ENCODE measurements at regions not wholly inside any gene's neighbourhood (a gene's known extent, or its start where the extent isn't known, plus 50 kb on each side); places are given as distances from the start of the nearest gene placed in this dataset.
"Not testable (repeated sequence)": the region's sequence is repeated elsewhere in the genome, so short reads cannot be mapped to it uniquely, and the experiment has no call there.

DNA sequence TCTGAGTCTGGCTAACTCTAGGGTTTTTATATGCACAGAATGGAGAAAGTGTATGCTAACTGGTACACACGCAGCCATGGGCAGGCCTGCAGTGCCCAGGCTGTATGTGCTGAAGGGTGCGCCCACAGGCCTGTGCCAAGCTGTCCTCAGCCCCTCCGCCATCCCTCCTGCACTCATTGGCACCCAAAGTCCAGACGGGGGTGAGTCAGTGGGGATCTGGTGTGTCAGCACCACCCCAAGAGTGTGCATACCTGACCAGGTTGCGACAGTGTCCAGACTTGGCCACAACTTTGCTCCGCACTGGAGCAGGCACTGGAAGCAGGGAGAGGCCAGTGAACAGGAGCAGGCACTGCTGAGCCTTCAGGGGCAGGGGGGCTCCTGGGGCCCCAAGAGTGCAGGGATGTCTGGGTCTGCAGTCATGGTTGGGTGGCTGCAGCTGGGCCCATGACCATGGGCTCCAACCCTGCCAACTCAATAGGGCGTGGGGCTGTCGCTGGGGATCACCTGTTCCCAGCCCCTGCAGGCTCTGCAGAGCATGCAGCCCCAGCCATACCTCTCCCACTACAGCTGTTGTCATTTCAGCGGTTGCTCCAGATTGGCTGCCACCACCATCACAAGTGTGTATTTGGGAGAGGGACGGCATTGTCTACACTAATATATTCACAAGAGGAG is 717.8 kb downstream of the EPHA7 start:
- no peaks in the 10 kb centered on the region for H3K36me3 Mint-ChIP-seq (ENCODE audit: insufficient read depth)
- H3K27ac Mint-ChIP-seq: no peak overlapping the region
- no peak overlapping the region for H3K4me3 Mint-ChIP-seq
- no peaks in the 10 kb centered on the region for H3K27me3 Mint-ChIP-seq
- DNase-seq (no peak), ATAC-seq (replicated peaks) (no peak)
- H3K4me1 Mint-ChIP-seq (ENCODE audit: low read depth in 2 of 2): no peaks in the 10 kb centered on the region
- peaks cover 0 to 8% of the 10 kb centered on the region in 2 donors for H3K9me3 Mint-ChIP-seq

- ATAC-seq (replicated peaks): no peak
- H3K4me3 Mint-ChIP-seq: no peak overlapping the region
- H3K9me3 Mint-ChIP-seq: peaks cover 0 to 8% of the 10 kb centered on the region in 2 donors
- DNase-seq: no peak
- H3K36me3 Mint-ChIP-seq (ENCODE audit: insufficient read depth): no peaks in the 10 kb centered on the region
- no peaks in the 10 kb centered on the region for H3K27me3 Mint-ChIP-seq
- H3K4me1 Mint-ChIP-seq (ENCODE audit: low read depth in 2 of 2): no peaks in the 10 kb centered on the region
- H3K27ac Mint-ChIP-seq: no peak overlapping the region
Measured at GRCh38 chr6:92700411-92700810, 718.9 kb downstream of the EPHA7 start.

DNA sequence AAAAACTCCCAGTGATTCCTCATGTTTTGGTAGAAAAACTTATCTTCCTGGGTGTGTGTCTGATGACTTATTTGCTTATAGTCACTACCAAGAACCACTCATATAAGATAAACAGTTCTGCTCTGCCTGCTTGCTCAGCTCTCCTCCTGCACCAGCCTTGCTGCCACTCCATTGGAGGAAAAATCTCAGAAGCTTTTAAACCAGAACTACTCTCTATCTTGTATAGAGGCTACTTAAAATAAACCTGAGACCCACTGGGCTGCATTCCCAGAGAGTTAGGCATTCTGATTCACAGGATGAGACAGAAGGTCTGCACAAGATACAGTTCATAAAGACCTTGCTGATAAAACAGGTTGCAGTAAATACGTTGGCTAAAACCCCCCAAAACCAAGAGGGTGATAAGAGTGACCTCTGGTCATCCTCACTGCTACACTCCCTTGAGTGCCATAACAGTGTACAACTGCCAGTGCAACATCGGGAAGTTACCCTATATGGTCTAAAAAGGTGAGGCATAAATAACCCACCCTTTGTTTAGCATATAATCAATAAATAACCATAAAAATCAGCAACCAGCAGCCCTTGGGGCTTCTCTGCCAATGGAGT is 728.3 kb downstream of the EPHA7 start:
- Mint-ChIP-seq H3K9me3 (peaks cover 0 to 6% of the 10 kb centered on the region in 2 donors), H3K4me3 (no peak overlapping the region), H3K4me1 (ENCODE audit: low read depth in 2 of 2) (no peaks in the 10 kb centered on the region), H3K27me3 (no peaks in the 10 kb centered on the region), H3K27ac (no peak overlapping the region), H3K36me3 (ENCODE audit: insufficient read depth) (no peaks in the 10 kb centered on the region)
- ATAC-seq (replicated peaks): no peak
- no peak for DNase-seq

- no peaks in the 10 kb centered on the region for H3K27me3 Mint-ChIP-seq
- no peak overlapping the region for H3K27ac Mint-ChIP-seq
- H3K4me3 Mint-ChIP-seq: no peak overlapping the region
- peaks cover 2 to 6% of the 10 kb centered on the region in 2 donors for H3K9me3 Mint-ChIP-seq
- H3K4me1 Mint-ChIP-seq (ENCODE audit: low read depth in 2 of 2): no peaks in the 10 kb centered on the region
- ATAC-seq (replicated peaks) (no peak), DNase-seq (no peak)
- peaks cover 2% of the 10 kb centered on the region for H3K36me3 Mint-ChIP-seq (ENCODE audit: insufficient read depth)
Measured at GRCh38 chr6:92688342-92688741, 731.0 kb downstream of the EPHA7 start.

DNA sequence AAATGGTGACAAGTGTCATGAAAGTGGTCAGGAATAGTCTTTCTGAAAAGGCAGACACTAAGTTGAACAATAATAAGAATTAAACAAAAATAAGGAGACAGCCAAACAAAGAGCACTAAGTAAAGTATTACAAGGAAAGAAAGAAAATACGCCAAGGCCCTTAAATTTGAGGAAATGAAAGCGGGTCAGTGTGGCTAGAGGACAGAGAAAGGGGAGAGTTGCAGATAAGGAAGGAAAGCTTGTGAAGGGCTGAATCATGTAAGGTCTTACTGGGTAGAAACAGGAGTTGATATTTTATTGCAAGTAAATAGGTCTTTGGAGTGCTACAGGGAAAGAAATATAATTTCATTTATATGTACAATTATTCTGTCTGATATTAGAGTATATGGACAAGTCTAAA is 732.1 kb downstream of the EPHA7 start:
- H3K4me1 Mint-ChIP-seq (ENCODE audit: low read depth in 2 of 2): no peaks in the 10 kb centered on the region
- no peak overlapping the region for H3K27ac Mint-ChIP-seq
- no peak overlapping the region for H3K4me3 Mint-ChIP-seq
- no peak for ATAC-seq (replicated peaks)
- no peaks in the 10 kb centered on the region for H3K27me3 Mint-ChIP-seq
- peaks cover 2% of the 10 kb centered on the region for H3K36me3 Mint-ChIP-seq (ENCODE audit: insufficient read depth)
- DNase-seq: no peak
- H3K9me3 Mint-ChIP-seq: peaks cover 2 to 6% of the 10 kb centered on the region in 2 donors

GRCh38 chr6:92684386-92684785 is 735.0 kb downstream of the EPHA7 start:
- ATAC-seq (replicated peaks) (no peak), DNase-seq (no peak)
- Mint-ChIP-seq H3K4me1 (ENCODE audit: low read depth in 2 of 2) (no peaks in the 10 kb centered on the region), H3K36me3 (ENCODE audit: insufficient read depth) (peaks cover 2% of the 10 kb centered on the region), H3K27me3 (no peaks in the 10 kb centered on the region), H3K9me3 (peaks cover 4 to 6% of the 10 kb centered on the region in 2 donors), H3K4me3 (no peak overlapping the region), H3K27ac (no peak overlapping the region)

DNA sequence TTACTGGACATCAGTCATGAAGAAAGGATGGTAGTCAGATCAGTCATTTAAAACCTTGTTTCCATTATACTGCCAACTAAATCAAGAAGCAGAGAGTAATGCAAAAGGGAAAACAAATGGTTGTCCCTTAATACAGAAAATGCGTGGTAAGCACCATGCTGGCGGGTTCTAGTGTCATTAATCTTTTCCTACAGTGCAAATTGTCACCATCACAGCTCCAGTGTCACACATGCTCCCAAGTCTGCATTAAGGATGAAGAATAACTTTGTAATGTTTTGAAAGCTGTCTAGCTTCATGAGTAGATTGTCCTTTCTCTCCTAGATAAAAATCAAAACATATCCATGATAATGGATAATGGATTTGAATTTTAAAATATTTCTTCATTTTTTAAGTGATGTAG is 735.6 kb downstream of the EPHA7 start:
- DNase-seq (no peak), ATAC-seq (replicated peaks) (no peak)
- H3K27me3 Mint-ChIP-seq: no peaks in the 10 kb centered on the region
- H3K9me3 Mint-ChIP-seq: peaks cover 4 to 6% of the 10 kb centered on the region in 2 donors
- H3K36me3 Mint-ChIP-seq (ENCODE audit: insufficient read depth): peaks cover 2% of the 10 kb centered on the region
- no peak overlapping the region for H3K4me3 Mint-ChIP-seq
- no peaks in the 10 kb centered on the region for H3K4me1 Mint-ChIP-seq (ENCODE audit: low read depth in 2 of 2)
- no peak overlapping the region for H3K27ac Mint-ChIP-seq

GRCh38 chr6:92682516-92683398 is 736.6 kb downstream of the EPHA7 start:
- no peaks in the 10 kb centered on the region for H3K4me1 Mint-ChIP-seq (ENCODE audit: low read depth in 2 of 2)
- no peak overlapping the region for H3K4me3 Mint-ChIP-seq
- H3K27ac Mint-ChIP-seq: no peak overlapping the region
- DNase-seq (no peak), ATAC-seq (replicated peaks) (no peak)
- peaks cover 2% of the 10 kb centered on the region for H3K36me3 Mint-ChIP-seq (ENCODE audit: insufficient read depth)
- no peaks in the 10 kb centered on the region for H3K27me3 Mint-ChIP-seq
- H3K9me3 Mint-ChIP-seq: peaks cover 4 to 6% of the 10 kb centered on the region in 2 donors

DNA sequence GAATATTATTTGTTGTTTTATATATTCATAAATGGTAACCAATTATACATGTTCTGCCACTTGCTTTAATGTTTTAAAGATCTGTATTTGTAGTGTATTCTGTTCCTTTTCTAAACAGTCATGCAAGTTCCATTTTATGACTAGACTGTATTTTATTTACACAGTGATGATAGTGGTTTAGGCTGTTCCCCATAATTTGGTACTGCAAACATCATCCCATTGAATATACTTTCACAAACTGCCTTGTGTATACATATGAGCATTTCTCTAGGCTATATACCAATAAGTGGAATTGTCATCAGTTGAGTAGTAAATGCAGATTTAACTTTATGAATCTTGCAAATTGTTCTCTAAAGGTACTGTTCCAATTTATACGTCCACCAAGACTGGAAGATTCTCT is 738.0 kb downstream of the EPHA7 start:
- no peaks in the 10 kb centered on the region for H3K4me1 Mint-ChIP-seq (ENCODE audit: low read depth in 2 of 2)
- H3K27ac Mint-ChIP-seq: no peak overlapping the region
- no peaks in the 10 kb centered on the region for H3K27me3 Mint-ChIP-seq
- H3K36me3 Mint-ChIP-seq (ENCODE audit: insufficient read depth): peaks cover 2% of the 10 kb centered on the region
- H3K9me3 Mint-ChIP-seq: peaks cover 4% of the 10 kb centered on the region in 2 donors
- DNase-seq (no peak), ATAC-seq (replicated peaks) (no peak)
- H3K4me3 Mint-ChIP-seq: no peak overlapping the region

GRCh38 chr6:92671462-92671861 is 747.9 kb downstream of the EPHA7 start:
- not testable (repeated sequence) for H3K36me3 Mint-ChIP-seq (ENCODE audit: insufficient read depth); H3K27ac Mint-ChIP-seq; H3K4me3 Mint-ChIP-seq; H3K4me1 Mint-ChIP-seq (ENCODE audit: low read depth in 2 of 2); ATAC-seq (replicated peaks); H3K27me3 Mint-ChIP-seq; DNase-seq
- H3K9me3 Mint-ChIP-seq: peaks cover 11 to 32% of the 10 kb centered on the region in 2 donors

- Mint-ChIP-seq H3K9me3 (peaks cover 6 to 16% of the 10 kb centered on the region in 2 donors), H3K4me1 (ENCODE audit: low read depth in 2 of 2) (no peaks in the 10 kb centered on the region), H3K27me3 (no peaks in the 10 kb centered on the region), H3K27ac (no peak overlapping the region), H3K4me3 (no peak overlapping the region), H3K36me3 (ENCODE audit: insufficient read depth) (no peaks in the 10 kb centered on the region)
- ATAC-seq (replicated peaks) (no peak), DNase-seq (no peak)
Measured at GRCh38 chr6:92667843-92668242, 751.5 kb downstream of the EPHA7 start.

DNA sequence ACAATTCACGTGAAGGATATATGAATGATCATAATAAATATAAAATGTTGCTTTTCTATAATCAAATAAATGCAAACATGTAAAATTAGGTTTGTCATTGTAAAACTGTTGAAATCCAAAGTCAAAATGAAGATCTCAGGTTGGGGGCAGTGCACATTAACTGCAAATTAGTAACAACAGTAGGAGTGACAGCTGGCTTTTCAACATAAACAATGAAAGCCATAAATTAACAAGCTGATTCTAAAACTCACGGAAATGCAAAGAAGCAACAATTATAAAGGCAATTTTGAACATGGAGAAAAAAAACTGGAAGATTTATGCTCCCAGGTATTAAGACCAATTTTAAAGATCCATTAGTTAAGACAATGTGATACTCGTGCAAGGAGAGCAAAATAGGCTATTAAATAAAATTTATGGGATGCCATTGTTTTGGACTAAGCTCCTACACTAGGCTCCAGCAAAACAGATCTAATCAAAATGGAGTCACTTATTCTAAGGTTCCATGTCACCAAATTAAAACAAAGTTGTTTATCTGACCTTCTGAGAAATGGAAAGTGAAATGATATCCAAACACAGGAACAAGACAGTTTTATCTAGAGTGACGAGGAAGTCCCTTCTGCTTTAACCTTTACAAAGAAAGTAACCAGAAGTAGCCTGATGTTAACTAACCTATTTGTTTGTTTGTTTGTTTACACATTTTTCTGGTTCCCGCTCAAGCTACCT is 770.8 kb downstream of the EPHA7 start:
- DNase-seq (no peak), ATAC-seq (replicated peaks) (no peak)
- H3K27me3 Mint-ChIP-seq: no peaks in the 10 kb centered on the region
- no peak overlapping the region for H3K27ac Mint-ChIP-seq
- H3K36me3 Mint-ChIP-seq (ENCODE audit: insufficient read depth): peaks cover 2% of the 10 kb centered on the region
- no peak overlapping the region for H3K4me3 Mint-ChIP-seq
- H3K9me3 Mint-ChIP-seq: peaks cover 6 to 14% of the 10 kb centered on the region in 2 donors
- H3K4me1 Mint-ChIP-seq (ENCODE audit: low read depth in 2 of 2): no peaks in the 10 kb centered on the region

DNA sequence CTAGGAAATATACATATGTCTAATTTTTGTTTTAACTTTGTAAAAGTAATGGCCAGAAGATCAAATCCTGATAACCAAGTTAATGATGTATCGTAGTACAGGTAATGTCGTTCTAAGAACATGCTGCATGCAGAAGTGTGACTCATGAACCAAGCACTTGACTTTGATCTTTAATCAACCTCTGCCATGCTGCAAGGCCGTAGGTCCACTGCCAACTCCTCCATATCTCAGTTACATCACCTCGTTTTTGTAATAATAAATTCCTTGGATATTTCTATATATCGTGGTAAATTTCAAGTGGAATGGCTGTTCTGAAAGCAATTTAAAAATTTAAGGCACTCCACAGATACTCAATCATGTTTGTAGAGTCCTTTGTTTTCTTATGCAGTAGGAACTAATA is 771.7 kb downstream of the EPHA7 start:
- no peak overlapping the region for H3K4me3 Mint-ChIP-seq
- peaks cover 2% of the 10 kb centered on the region for H3K36me3 Mint-ChIP-seq (ENCODE audit: insufficient read depth)
- ATAC-seq (replicated peaks): no peak
- DNase-seq: no peak
- peaks cover 6 to 10% of the 10 kb centered on the region in 2 donors for H3K9me3 Mint-ChIP-seq
- no peak overlapping the region for H3K27ac Mint-ChIP-seq
- no peaks in the 10 kb centered on the region for H3K4me1 Mint-ChIP-seq (ENCODE audit: low read depth in 2 of 2)
- no peaks in the 10 kb centered on the region for H3K27me3 Mint-ChIP-seq

All from effector memory CD8-positive, alpha-beta T cell (primary cell).